ENCODE measurements at regions not wholly inside any gene's neighbourhood (a gene's known extent, or its start where the extent isn't known, plus 50 kb on each side); places are given as distances from the start of the nearest gene placed in this dataset.
A peak's percentile ranks its signal among the peaks of the same experiment; 100 is the strongest.

- no peak for DNase-seq
Measured at GRCh38 chr13:29713839-29714238, 118.4 kb upstream of the SLC7A1 start.

- DNase-seq = no peak
Measured at GRCh38 chr13:29711776-29712175, 116.3 kb upstream of the SLC7A1 start.

- no peak for DNase-seq
Measured at GRCh38 chr13:29710511-29710910, 115.0 kb upstream of the SLC7A1 start.

- DNase-seq = no peak
Measured at GRCh38 chr13:29709407-29710069, 114.0 kb upstream of the SLC7A1 start.

- DNase-seq = no peak
Measured at GRCh38 chr13:29707876-29708543, 112.5 kb upstream of the SLC7A1 start.

GRCh38 chr13:29706923-29707322 lies 111.4 kb upstream of the SLC7A1 start:
- no peak for DNase-seq

GRCh38 chr13:29704648-29705047 lies 109.2 kb upstream of the SLC7A1 start:
- DNase-seq = no peak

- no peak for DNase-seq
Measured at GRCh38 chr13:29703421-29703820, 107.9 kb upstream of the SLC7A1 start.

GRCh38 chr13:29702912-29703351 lies 107.4 kb upstream of the SLC7A1 start:
- DNase-seq = no peak

GRCh38 chr13:29698106-29698505 lies 102.6 kb upstream of the SLC7A1 start:
- no peak for DNase-seq

GRCh38 chr13:29696606-29697005 lies 101.1 kb upstream of the SLC7A1 start:
- no peak for DNase-seq

- DNase-seq = no peak
Measured at GRCh38 chr13:29693275-29693945, 97.9 kb upstream of the SLC7A1 start.

GRCh38 chr13:29689548-29689947 lies 94.1 kb upstream of the SLC7A1 start:
- no peak for DNase-seq

GRCh38 chr13:29688193-29688592 lies 92.7 kb upstream of the SLC7A1 start:
- no peak for DNase-seq

- no peak for DNase-seq
Measured at GRCh38 chr13:29684441-29684840, 89.0 kb upstream of the SLC7A1 start.

GRCh38 chr13:29683041-29683440 lies 87.6 kb upstream of the SLC7A1 start:
- DNase-seq = no peak

- no peak for DNase-seq
Measured at GRCh38 chr13:29681864-29682263, 86.4 kb upstream of the SLC7A1 start.

GRCh38 chr13:29679396-29680053 lies 84.0 kb upstream of the SLC7A1 start:
- no peak for DNase-seq

- no peak for DNase-seq
Measured at GRCh38 chr13:29677627-29678026, 82.1 kb upstream of the SLC7A1 start.

- peak; percentile 30 for DNase-seq
Measured at GRCh38 chr13:29676941-29677452, 81.5 kb upstream of the SLC7A1 start.

GRCh38 chr13:29676535-29676934 lies 81.0 kb upstream of the SLC7A1 start:
- DNase-seq = no peak

GRCh38 chr13:29674532-29674931 lies 79.0 kb upstream of the SLC7A1 start:
- DNase-seq = no peak

GRCh38 chr13:29664591-29664990 lies 69.1 kb upstream of the SLC7A1 start:
- no peak for DNase-seq

Data from NCI-H2029 treated with DMSO at 0.1 percent for 48 hours (cell line).